ENCODE measurements at regions not wholly inside any gene's neighbourhood (a gene's known extent, or its start where the extent isn't known, plus 50 kb on each side); places are given as distances from the start of the nearest gene placed in this dataset.

- intact Hi-C loops (cut with micrococcal nuclease), result no loop called here
- peaks cover 2% of the 10 kb centered on the region for H3K27me3 Mint-ChIP-seq (ENCODE audit: insufficient read depth)
- no peak overlapping the region for H3K27ac Mint-ChIP-seq
- no peaks in the 10 kb centered on the region for H3K36me3 Mint-ChIP-seq (ENCODE audit: low read depth)
- no peaks in the 10 kb centered on the region for H3K9me3 Mint-ChIP-seq
- H3K4me3 Mint-ChIP-seq, result no peak overlapping the region
- DNase-seq (ENCODE audit: low spot score), result no peak
- peaks cover 5% of the 10 kb centered on the region for H3K4me1 Mint-ChIP-seq (ENCODE audit: low read depth)
These were observed 198.1 kb upstream of the KRR1 start for GRCh38 chr12:75709503-75709902.

GRCh38 chr12:75708802-75709201 is 197.4 kb upstream of the KRR1 start:
- H3K4me1 Mint-ChIP-seq (ENCODE audit: low read depth), result no peaks in the 10 kb centered on the region
- intact Hi-C loops (cut with micrococcal nuclease), result no loop called here
- H3K27ac Mint-ChIP-seq, result no peak overlapping the region
- H3K4me3 Mint-ChIP-seq, result no peak overlapping the region
- no peaks in the 10 kb centered on the region for H3K36me3 Mint-ChIP-seq (ENCODE audit: low read depth)
- H3K9me3 Mint-ChIP-seq, result no peaks in the 10 kb centered on the region
- DNase-seq (ENCODE audit: low spot score), result no peak
- H3K27me3 Mint-ChIP-seq (ENCODE audit: insufficient read depth), result peaks cover 2% of the 10 kb centered on the region

GRCh38 chr12:75707983-75708382 is 196.6 kb upstream of the KRR1 start:
- no peak for DNase-seq (ENCODE audit: low spot score)
- intact Hi-C loops (cut with micrococcal nuclease), result no loop called here
- H3K9me3 Mint-ChIP-seq, result no peaks in the 10 kb centered on the region

GRCh38 chr12:75706786-75707605 is 195.6 kb upstream of the KRR1 start:
- Mint-ChIP-seq H3K27ac (no peak overlapping the region), H3K4me3 (no peak overlapping the region), H3K9me3 (no peaks in the 10 kb centered on the region), H3K27me3 (ENCODE audit: insufficient read depth) (peaks cover 2% of the 10 kb centered on the region), H3K4me1 (ENCODE audit: low read depth) (no peaks in the 10 kb centered on the region), H3K36me3 (ENCODE audit: low read depth) (no peaks in the 10 kb centered on the region)
- intact Hi-C loops (cut with micrococcal nuclease), result no loop called here
- no peak for DNase-seq (ENCODE audit: low spot score)

More at GRCh38 chr12:75707983-75708382, 196.6 kb upstream of the KRR1 start:
- no peak overlapping the region for H3K27ac Mint-ChIP-seq
- peaks cover 2% of the 10 kb centered on the region for H3K27me3 Mint-ChIP-seq (ENCODE audit: insufficient read depth)
- no peaks in the 10 kb centered on the region for H3K36me3 Mint-ChIP-seq (ENCODE audit: low read depth)
- no peaks in the 10 kb centered on the region for H3K4me1 Mint-ChIP-seq (ENCODE audit: low read depth)
- H3K4me3 Mint-ChIP-seq, result no peak overlapping the region

- H3K9me3 Mint-ChIP-seq, result no peaks in the 10 kb centered on the region
- no peaks in the 10 kb centered on the region for H3K4me1 Mint-ChIP-seq (ENCODE audit: low read depth)
- intact Hi-C loops (cut with micrococcal nuclease), result no loop called here
- no peak for DNase-seq (ENCODE audit: low spot score)
- H3K27me3 Mint-ChIP-seq (ENCODE audit: insufficient read depth), result peaks cover 2% of the 10 kb centered on the region
- no peak overlapping the region for H3K27ac Mint-ChIP-seq
- no peaks in the 10 kb centered on the region for H3K36me3 Mint-ChIP-seq (ENCODE audit: low read depth)
- H3K4me3 Mint-ChIP-seq, result no peak overlapping the region
These were observed 194.6 kb upstream of the KRR1 start for GRCh38 chr12:75705749-75706711.

- no peak overlapping the region for H3K4me3 Mint-ChIP-seq
- no peak for DNase-seq (ENCODE audit: low spot score)
- H3K4me1 Mint-ChIP-seq (ENCODE audit: low read depth), result no peaks in the 10 kb centered on the region
- intact Hi-C loops (cut with micrococcal nuclease), result no loop called here
- H3K36me3 Mint-ChIP-seq (ENCODE audit: low read depth), result no peaks in the 10 kb centered on the region
- no peaks in the 10 kb centered on the region for H3K9me3 Mint-ChIP-seq
- no peak overlapping the region for H3K27ac Mint-ChIP-seq
- H3K27me3 Mint-ChIP-seq (ENCODE audit: insufficient read depth), result peaks cover 2% of the 10 kb centered on the region
These were observed 193.3 kb upstream of the KRR1 start for GRCh38 chr12:75704664-75705063.

- no peaks in the 10 kb centered on the region for H3K36me3 Mint-ChIP-seq (ENCODE audit: low read depth)
- H3K4me3 Mint-ChIP-seq, result no peak overlapping the region
- no peaks in the 10 kb centered on the region for H3K9me3 Mint-ChIP-seq
- intact Hi-C loops (cut with micrococcal nuclease), result no loop called here
- H3K4me1 Mint-ChIP-seq (ENCODE audit: low read depth), result no peaks in the 10 kb centered on the region
- H3K27me3 Mint-ChIP-seq (ENCODE audit: insufficient read depth), result peaks cover 2% of the 10 kb centered on the region
- DNase-seq (ENCODE audit: low spot score), result no peak
- no peak overlapping the region for H3K27ac Mint-ChIP-seq
These were observed 192.8 kb upstream of the KRR1 start for GRCh38 chr12:75704208-75704607.

- no peak overlapping the region for H3K27ac Mint-ChIP-seq
- H3K36me3 Mint-ChIP-seq (ENCODE audit: low read depth), result no peaks in the 10 kb centered on the region
- DNase-seq (ENCODE audit: low spot score), result no peak
- no peak overlapping the region for H3K4me3 Mint-ChIP-seq
- peaks cover 2% of the 10 kb centered on the region for H3K27me3 Mint-ChIP-seq (ENCODE audit: insufficient read depth)
- intact Hi-C loops (cut with micrococcal nuclease), result no loop called here
- H3K9me3 Mint-ChIP-seq, result no peaks in the 10 kb centered on the region
- H3K4me1 Mint-ChIP-seq (ENCODE audit: low read depth), result no peaks in the 10 kb centered on the region
These were observed 191.7 kb upstream of the KRR1 start for GRCh38 chr12:75703131-75703530.

- Mint-ChIP-seq H3K36me3 (ENCODE audit: low read depth) (no peaks in the 10 kb centered on the region), H3K4me1 (ENCODE audit: low read depth) (no peaks in the 10 kb centered on the region), H3K27ac (no peak overlapping the region), H3K9me3 (no peaks in the 10 kb centered on the region), H3K27me3 (ENCODE audit: insufficient read depth) (peaks cover 2% of the 10 kb centered on the region), H3K4me3 (no peak overlapping the region)
- intact Hi-C loops (cut with micrococcal nuclease), result no loop called here
- no peak for DNase-seq (ENCODE audit: low spot score)
These were observed 191.2 kb upstream of the KRR1 start for GRCh38 chr12:75702477-75703093.

GRCh38 chr12:75701859-75702258 is 190.4 kb upstream of the KRR1 start:
- intact Hi-C loops (cut with micrococcal nuclease), result no loop called here
- Mint-ChIP-seq H3K4me3 (no peak overlapping the region), H3K27ac (no peak overlapping the region), H3K36me3 (ENCODE audit: low read depth) (no peaks in the 10 kb centered on the region), H3K27me3 (ENCODE audit: insufficient read depth) (peaks cover 2% of the 10 kb centered on the region), H3K4me1 (ENCODE audit: low read depth) (no peaks in the 10 kb centered on the region), H3K9me3 (no peaks in the 10 kb centered on the region)
- DNase-seq (ENCODE audit: low spot score), result no peak

GRCh38 chr12:75699728-75700496 is 188.5 kb upstream of the KRR1 start:
- Mint-ChIP-seq H3K9me3 (no peaks in the 10 kb centered on the region), H3K4me1 (ENCODE audit: low read depth) (no peaks in the 10 kb centered on the region), H3K27ac (no peak overlapping the region), H3K36me3 (ENCODE audit: low read depth) (no peaks in the 10 kb centered on the region), H3K27me3 (ENCODE audit: insufficient read depth) (peaks cover 4% of the 10 kb centered on the region), H3K4me3 (no peak overlapping the region)
- intact Hi-C loops (cut with micrococcal nuclease), result no loop called here
- DNase-seq (ENCODE audit: low spot score), result no peak

GRCh38 chr12:75699251-75699650 is 187.8 kb upstream of the KRR1 start:
- H3K27ac Mint-ChIP-seq, result no peak overlapping the region
- intact Hi-C loops (cut with micrococcal nuclease), result no loop called here
- H3K9me3 Mint-ChIP-seq, result no peaks in the 10 kb centered on the region
- H3K27me3 Mint-ChIP-seq (ENCODE audit: insufficient read depth), result peaks cover 9% of the 10 kb centered on the region
- no peak overlapping the region for H3K4me3 Mint-ChIP-seq
- H3K36me3 Mint-ChIP-seq (ENCODE audit: low read depth), result no peaks in the 10 kb centered on the region
- H3K4me1 Mint-ChIP-seq (ENCODE audit: low read depth), result peaks cover 4% of the 10 kb centered on the region
- no peak for DNase-seq (ENCODE audit: low spot score)

Measured in activated T-helper 1 cell treated with anti-CD3 and anti-CD28 coated beads, Interleukin-12 subunit alpha, Interleukin-12 subunit beta, Interleukin-2, Interleukin-4 antibody, amounts not matched to agents 30 ng/mL and 10 ng/mL and 1 ng/mL, durations not matched to agents 14 hours and 24 hours and 36 hours (primary cell).